Endothelial cell of umbilical vein (primary cell): ENCODE measurements at regions not wholly inside any gene's neighbourhood (a gene's known extent, or its start where the extent isn't known, plus 50 kb on each side); places are given as distances from the start of the nearest gene placed in this dataset.

Experiments used
- BruUV-seq: library from RNA; stranded (reverse); fragments of 400-500 nt; replicated peaks from 2 replicates; lab custom pipeline; 2021; lab: Mats Ljungman, UMichigan
- CTCF ChIA-PET: fragments of 300-600, 350-600 bp; sonication (Branson Sonifier 250); formaldehyde crosslinking; loops from one replicate; lab custom pipeline; 2021; ENCODE audit warnings: antibody characterized with exemption, inconsistent platforms; lab: Charles Lee
- POLR2A ChIA-PET: fragments of 300-600, 350-600 bp; sonication (Branson Sonifier 250); formaldehyde crosslinking; loops from one replicate; lab custom pipeline; 2021; ENCODE audit warnings: antibody characterized with exemption, inconsistent platforms; lab: Charles Lee
- DNase-seq: peaks from one replicate; pipeline ENCODE4 v3.0.0-alpha.2; 2011; ENCODE audit warnings: low read depth, low spot score
- FAIRE-seq: peaks from 2 replicates; lab custom pipeline; 2011; peaks lifted over from hg19 to GRCh38; lab: Jason Lieb, UNC
- H2AFZ ChIP-seq: 2 replicates; pipeline ENCODE4 v1.6.0; 2012; ENCODE audit warnings: low read depth, low read length, control low read depth, inconsistent platforms
- H3K27ac ChIP-seq: 2 replicates; pipeline ENCODE4 v1.5.1; 2011; ENCODE audit warnings: low read depth, mild to moderate bottlenecking, control low read depth, low read length, moderate library complexity; ENCODE audit not compliant: insufficient read depth
- H3K27me3 ChIP-seq, 2 experiments: 2 replicates each; pipeline versions ENCODE4 v1.6.0 to v1.6.1; 2011; ENCODE audit warnings: low read length in 2 of 2, mixed read lengths in 1 of 2; ENCODE audit not compliant: control insufficient read depth in 2 of 2, insufficient read depth in 2 of 2
- H3K36me3 ChIP-seq, 2 experiments: 2 replicates in 1 of 2; 3 replicates in 1 of 2; pipeline ENCODE4 v1.5.1; 2011; ENCODE audit warnings: low read length in 2 of 2, mild to moderate bottlenecking in 1 of 2, moderate library complexity in 1 of 2; ENCODE audit not compliant: control insufficient read depth in 2 of 2, insufficient read depth in 2 of 2; ENCODE audit errors: extremely low read depth in 1 of 2
- H3K4me1 ChIP-seq: 3 replicates; pipeline ENCODE4 v1.5.1; 2011; ENCODE audit warnings: mild to moderate bottlenecking, low read length; ENCODE audit not compliant: control insufficient read depth, insufficient read depth; ENCODE audit errors: extremely low read depth
- H3K4me2 ChIP-seq: 2 replicates; pipeline ENCODE4 v1.6.1; 2011; ENCODE audit warnings: low read length, control low read depth, mixed read lengths; ENCODE audit not compliant: insufficient read depth
- H3K4me3 ChIP-seq, 3 experiments: fragments of 200-600 bp in 1 of 3; sonication (generic), shearing (Covaris generic) in 1 of 3; replicated peaks in 1 of 3; 2 replicates each; pipeline ENCODE4 v1.5.1; 2011 to 2016; ENCODE audit warnings: control low read depth in 3 of 3, low read length in 3 of 3, mild to moderate bottlenecking in 2 of 3, inconsistent platforms in 1 of 3, low read depth in 1 of 3, moderate library complexity in 1 of 3; ENCODE audit not compliant: insufficient read depth in 1 of 3
- H3K79me2 ChIP-seq: 2 replicates; pipeline ENCODE4 v1.6.0; 2012; ENCODE audit warnings: low read length, inconsistent platforms; ENCODE audit not compliant: control insufficient read depth, insufficient read depth
- H3K9ac ChIP-seq: replicated peaks from 2 replicates; pipeline ENCODE3; 2011; ENCODE audit warnings: low read length, control low read depth; ENCODE audit not compliant: insufficient read depth; ENCODE audit errors: extremely low read depth
- H3K9me1 ChIP-seq: replicated peaks from 3 replicates; pipeline ENCODE4 v1.6.0; 2011; ENCODE audit warnings: mild to moderate bottlenecking, low read length; ENCODE audit not compliant: control insufficient read depth, insufficient read depth; ENCODE audit errors: extremely low read depth
- H3K9me3 ChIP-seq: replicated peaks from 2 replicates; pipeline ENCODE4 v1.5.1; 2012; ENCODE audit warnings: low read length, inconsistent platforms; ENCODE audit not compliant: control insufficient read depth, insufficient read depth
- H4K20me1 ChIP-seq: replicated peaks from 2 replicates; pipeline ENCODE3; 2011; ENCODE audit warnings: mild to moderate bottlenecking, low read length; ENCODE audit not compliant: control insufficient read depth, insufficient read depth; ENCODE audit errors: extremely low read depth
- EZH2 ChIP-seq: IDR thresholded peaks from 2 replicates; pipeline ENCODE4 v1.6.1; 2012; ENCODE audit warnings: borderline replicate concordance, low read depth, mild to moderate bottlenecking, moderate library complexity, low read length, inconsistent platforms; ENCODE audit not compliant: severe bottlenecking
- FOS ChIP-seq: IDR thresholded peaks from 2 replicates; pipeline ENCODE4 v1.6.1; 2011; ENCODE audit warnings: mild to moderate bottlenecking, low read length, moderate library complexity, borderline replicate concordance; ENCODE audit not compliant: insufficient read depth
- GATA2 ChIP-seq: IDR thresholded peaks from 2 replicates; pipeline ENCODE4 v1.7.0; 2011; ENCODE audit warnings: low read depth, mild to moderate bottlenecking, moderate library complexity, mixed read lengths, low read length; ENCODE audit not compliant: insufficient read length, insufficient read depth
- JUN ChIP-seq: IDR thresholded peaks from 2 replicates; pipeline ENCODE4 v1.6.1; 2011; ENCODE audit warnings: borderline replicate concordance, low read depth; ENCODE audit not compliant: insufficient read length, insufficient read depth
- MYC ChIP-seq: IDR thresholded peaks from one replicate; pipeline ENCODE4 v1.6.1; 2011; ENCODE audit warnings: mild to moderate bottlenecking, low read depth, low read length
- POLR2A ChIP-seq: IDR thresholded peaks from 2 replicates; pipeline ENCODE4 v1.6.1; 2012; ENCODE audit warnings: low read depth, mild to moderate bottlenecking, control low read depth, low read length
- POLR2AphosphoS5 ChIP-seq: IDR thresholded peaks from 2 replicates; pipeline ENCODE4 v1.6.1; 2012; ENCODE audit warnings: low read depth, mild to moderate bottlenecking, control low read depth, low read length, moderate library complexity; ENCODE audit not compliant: insufficient read depth
- dilution Hi-C: fragments of 300-500 bp; cut with MboI; formaldehyde crosslinking; loops from one replicate; pipeline ENCODE4 v1.15.0; 2019; ENCODE audit warnings: low sequenced_read_pairs; ENCODE audit not compliant: extremely low pct_ligation_motif_present
- intact Hi-C: fragments of 100-400 bp; cut with micrococcal nuclease; formaldehyde crosslinking; loops from one replicate; pipeline ENCODE4 v1.10.0; 2022
- TF ChIP-seq, protein P1 (sequence below), 2 donors: IDR thresholded peaks; 1 replicate in 1 of 2; 2 replicates in 1 of 2; pipeline ENCODE4 v1.5.1; 2011; ENCODE audit warnings: low read length in 2 of 2, mild to moderate bottlenecking in 2 of 2, moderate library complexity in 2 of 2, control low read depth in 1 of 2, inconsistent platforms in 1 of 2, low read depth in 1 of 2; ENCODE audit not compliant: insufficient read depth in 1 of 2; ENCODE audit errors: extremely low read depth in 1 of 2
- TF ChIP-seq, protein P2 (sequence below): IDR thresholded peaks from 2 replicates; pipeline ENCODE4 v1.6.1; 2011; ENCODE audit not compliant: insufficient read depth, insufficient read length

DNA sequence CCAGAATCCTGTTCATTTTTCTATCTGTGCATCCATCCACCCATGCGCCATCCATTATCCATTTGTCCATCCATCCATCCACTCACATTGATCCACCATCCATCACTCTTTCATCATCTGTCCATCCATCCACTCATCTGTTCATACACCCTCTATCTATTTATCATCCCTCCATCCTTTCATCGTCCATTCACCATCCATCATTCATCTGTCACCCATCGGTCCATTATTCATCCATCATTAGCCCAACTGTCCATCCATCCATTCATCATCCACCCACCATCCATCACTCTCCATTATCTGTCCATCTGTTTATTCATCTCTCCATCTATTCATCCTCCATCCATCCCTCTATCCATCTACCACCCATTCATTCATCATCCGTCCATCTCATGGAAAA is 125.7 kb upstream of the TMPRSS2 start:
- POLR2A ChIA-PET = no interaction called here
- FAIRE-seq = no peak

More for the DNA sequence above, 125.7 kb upstream of the TMPRSS2 start:
- H4K20me1 ChIP-seq = no peaks in the 10 kb centered on the region
- H3K4me2 ChIP-seq = no peak overlapping the region
- dilution Hi-C loops = no loop called here
- BruUV-seq = no TSS peak
- H3K9me3 ChIP-seq = no peaks in the 10 kb centered on the region
- H3K79me2 ChIP-seq = no peaks in the 10 kb centered on the region
- no peak for DNase-seq
- H3K4me3 ChIP-seq = no peak overlapping the region
- no peak overlapping the region for H3K27ac ChIP-seq
- TF ChIP-seq POLR2AphosphoS5 (no peak), POLR2A (no peak), GATA2 (no peak), MYC (no peak), JUN (no peak), FOS (no peak), EZH2 (no peak)
- TF ChIP-seq, protein P1, sequence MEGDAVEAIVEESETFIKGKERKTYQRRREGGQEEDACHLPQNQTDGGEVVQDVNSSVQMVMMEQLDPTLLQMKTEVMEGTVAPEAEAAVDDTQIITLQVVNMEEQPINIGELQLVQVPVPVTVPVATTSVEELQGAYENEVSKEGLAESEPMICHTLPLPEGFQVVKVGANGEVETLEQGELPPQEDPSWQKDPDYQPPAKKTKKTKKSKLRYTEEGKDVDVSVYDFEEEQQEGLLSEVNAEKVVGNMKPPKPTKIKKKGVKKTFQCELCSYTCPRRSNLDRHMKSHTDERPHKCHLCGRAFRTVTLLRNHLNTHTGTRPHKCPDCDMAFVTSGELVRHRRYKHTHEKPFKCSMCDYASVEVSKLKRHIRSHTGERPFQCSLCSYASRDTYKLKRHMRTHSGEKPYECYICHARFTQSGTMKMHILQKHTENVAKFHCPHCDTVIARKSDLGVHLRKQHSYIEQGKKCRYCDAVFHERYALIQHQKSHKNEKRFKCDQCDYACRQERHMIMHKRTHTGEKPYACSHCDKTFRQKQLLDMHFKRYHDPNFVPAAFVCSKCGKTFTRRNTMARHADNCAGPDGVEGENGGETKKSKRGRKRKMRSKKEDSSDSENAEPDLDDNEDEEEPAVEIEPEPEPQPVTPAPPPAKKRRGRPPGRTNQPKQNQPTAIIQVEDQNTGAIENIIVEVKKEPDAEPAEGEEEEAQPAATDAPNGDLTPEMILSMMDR (IDR thresholded peaks at IDR 0.05; ENCODE audit: extremely low read depth in 1 of 2, insufficient read depth in 1 of 2, low read depth in 1 of 2, low read length in 2 of 2) = no peak
- TF ChIP-seq, protein P2, sequence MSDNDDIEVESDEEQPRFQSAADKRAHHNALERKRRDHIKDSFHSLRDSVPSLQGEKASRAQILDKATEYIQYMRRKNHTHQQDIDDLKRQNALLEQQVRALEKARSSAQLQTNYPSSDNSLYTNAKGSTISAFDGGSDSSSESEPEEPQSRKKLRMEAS = no peak
- intact Hi-C loops = no loop called here
- H3K9me1 ChIP-seq = no peaks in the 10 kb centered on the region
- no peaks in the 10 kb centered on the region for H3K36me3 ChIP-seq
- no peak overlapping the region for H2AFZ ChIP-seq
- no peaks in the 10 kb centered on the region for H3K27me3 ChIP-seq
- no peak overlapping the region for H3K9ac ChIP-seq
- no peaks in the 10 kb centered on the region for H3K4me1 ChIP-seq
- CTCF ChIA-PET = no interaction called here
